ENCODE measurements at regions not wholly inside any gene's neighbourhood (a gene's known extent, or its start where the extent isn't known, plus 50 kb on each side); places are given as distances from the start of the nearest gene placed in this dataset.

DNA sequence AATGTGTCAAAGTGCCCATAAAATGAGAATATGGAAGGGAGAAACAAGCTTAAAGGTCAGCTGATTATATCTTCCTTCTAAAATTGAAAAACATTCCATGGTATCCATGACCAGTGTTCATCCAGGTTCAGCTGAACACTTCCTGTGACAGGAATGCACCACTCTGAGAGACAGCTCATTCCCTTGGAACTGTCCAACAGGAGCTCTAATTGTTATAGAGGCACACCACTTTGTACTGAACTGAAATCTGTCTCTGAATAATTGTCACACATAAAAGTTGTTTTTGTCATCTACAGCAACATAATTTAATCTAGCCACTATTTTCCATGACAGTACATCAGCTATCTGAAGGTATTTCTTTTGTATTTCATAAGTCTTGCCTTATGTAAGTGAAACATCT lies 195.9 kb upstream of the ZNF804A start:
- TF ChIP-seq, protein P1, sequence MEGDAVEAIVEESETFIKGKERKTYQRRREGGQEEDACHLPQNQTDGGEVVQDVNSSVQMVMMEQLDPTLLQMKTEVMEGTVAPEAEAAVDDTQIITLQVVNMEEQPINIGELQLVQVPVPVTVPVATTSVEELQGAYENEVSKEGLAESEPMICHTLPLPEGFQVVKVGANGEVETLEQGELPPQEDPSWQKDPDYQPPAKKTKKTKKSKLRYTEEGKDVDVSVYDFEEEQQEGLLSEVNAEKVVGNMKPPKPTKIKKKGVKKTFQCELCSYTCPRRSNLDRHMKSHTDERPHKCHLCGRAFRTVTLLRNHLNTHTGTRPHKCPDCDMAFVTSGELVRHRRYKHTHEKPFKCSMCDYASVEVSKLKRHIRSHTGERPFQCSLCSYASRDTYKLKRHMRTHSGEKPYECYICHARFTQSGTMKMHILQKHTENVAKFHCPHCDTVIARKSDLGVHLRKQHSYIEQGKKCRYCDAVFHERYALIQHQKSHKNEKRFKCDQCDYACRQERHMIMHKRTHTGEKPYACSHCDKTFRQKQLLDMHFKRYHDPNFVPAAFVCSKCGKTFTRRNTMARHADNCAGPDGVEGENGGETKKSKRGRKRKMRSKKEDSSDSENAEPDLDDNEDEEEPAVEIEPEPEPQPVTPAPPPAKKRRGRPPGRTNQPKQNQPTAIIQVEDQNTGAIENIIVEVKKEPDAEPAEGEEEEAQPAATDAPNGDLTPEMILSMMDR (IDR thresholded peaks at IDR 0.05): no peak
- TF ChIP-seq POLR2A (IDR thresholded peaks at IDR 0.05): no peak

All from Peyer's patch (tissue), 4 donors.